CD8-positive, alpha-beta memory T cell (primary cell): ENCODE measurements at regions not wholly inside any gene's neighbourhood (a gene's known extent, or its start where the extent isn't known, plus 50 kb on each side); places are given as distances from the start of the nearest gene placed in this dataset.
A peak's percentile ranks its signal among the peaks of the same experiment; 100 is the strongest.
"Not testable (repeated sequence)": the region's sequence is repeated elsewhere in the genome, so short reads cannot be mapped to it uniquely, and the experiment has no call there.

Experiments
- CTCF ChIA-PET: fragments of 350-600 bp; sonication (Branson Sonifier 250); formaldehyde crosslinking; loops from one replicate; lab custom pipeline; 2021; ENCODE audit warnings: antibody characterized with exemption; lab: Charles Lee
- POLR2A ChIA-PET: fragments of 350-600 bp; sonication (Branson Sonifier 250); formaldehyde crosslinking; loops from one replicate; lab custom pipeline; 2021; ENCODE audit warnings: antibody characterized with exemption; lab: Charles Lee
- DNase-seq, 5 donors: peaks; one replicate each; pipeline versions ENCODE4 v3.0.0 to v3.0.0-alpha.2; 2020 to 2022; ENCODE audit warnings: mixed read lengths in 1 of 5
- H3K27ac ChIP-seq: one replicate; pipeline ENCODE4 v1.7.0; 2013; ENCODE audit warnings: low read depth, mild to moderate bottlenecking, low read length, moderate library complexity
- H3K27me3 ChIP-seq: 2 replicates; pipeline ENCODE4 v1.7.0; 2013; ENCODE audit warnings: low read length, mild to moderate bottlenecking; ENCODE audit not compliant: insufficient read depth, poor library complexity, severe bottlenecking
- H3K36me3 ChIP-seq: 2 replicates; pipeline ENCODE4 v1.7.0; 2013; ENCODE audit warnings: mild to moderate bottlenecking, low read length, moderate library complexity; ENCODE audit not compliant: insufficient read depth
- H3K4me1 ChIP-seq: 2 replicates; pipeline ENCODE4 v1.7.0; 2013; ENCODE audit warnings: mild to moderate bottlenecking, low read length, moderate library complexity; ENCODE audit not compliant: insufficient read depth
- H3K4me3 ChIP-seq: 2 replicates; pipeline ENCODE4 v1.7.0; 2013; ENCODE audit warnings: mild to moderate bottlenecking, low read length
- H3K9me3 ChIP-seq: 2 replicates; pipeline ENCODE4 v1.7.0; 2013; ENCODE audit warnings: mild to moderate bottlenecking, low read length
- H3K27ac Mint-ChIP-seq, 8 donors: one replicate each; pipeline ENCODE4 v1.8.0; 2020 to 2021; ENCODE audit warnings: mixed read lengths in 8 of 8, mild to moderate bottlenecking in 6 of 8, inconsistent platforms in 3 of 8, moderate library complexity in 3 of 8
- H3K27me3 Mint-ChIP-seq, 2 donors: one replicate each; pipeline ENCODE4 v1.8.0; 2020 to 2021; ENCODE audit warnings: mixed read lengths in 2 of 2, mild to moderate bottlenecking in 1 of 2, moderate library complexity in 1 of 2
- H3K36me3 Mint-ChIP-seq, 3 donors: one replicate each; pipeline ENCODE4 v1.8.0; 2020 to 2021; ENCODE audit warnings: mixed read lengths in 3 of 3, inconsistent platforms in 1 of 3, mild to moderate bottlenecking in 1 of 3
- H3K4me1 Mint-ChIP-seq, 3 donors: one replicate each; pipeline ENCODE4 v1.8.0; 2020 to 2021; ENCODE audit warnings: mixed read lengths in 3 of 3, inconsistent platforms in 1 of 3, mild to moderate bottlenecking in 1 of 3
- H3K4me3 Mint-ChIP-seq, 7 donors: one replicate each; pipeline ENCODE4 v1.8.0; 2020 to 2021; ENCODE audit warnings: mixed read lengths in 7 of 7, mild to moderate bottlenecking in 6 of 7, moderate library complexity in 4 of 7, inconsistent platforms in 2 of 7
- H3K9me3 Mint-ChIP-seq, 5 donors: one replicate each; pipeline ENCODE4 v1.8.0; 2020 to 2022; ENCODE audit warnings: mixed read lengths in 5 of 5, mild to moderate bottlenecking in 3 of 5, moderate library complexity in 2 of 5, inconsistent platforms in 1 of 5

GRCh38 chr7:16268821-16269768 lies 152.2 kb downstream of the CRPPA start:
- no peaks in the 10 kb centered on the region for H3K9me3 ChIP-seq

DNA sequence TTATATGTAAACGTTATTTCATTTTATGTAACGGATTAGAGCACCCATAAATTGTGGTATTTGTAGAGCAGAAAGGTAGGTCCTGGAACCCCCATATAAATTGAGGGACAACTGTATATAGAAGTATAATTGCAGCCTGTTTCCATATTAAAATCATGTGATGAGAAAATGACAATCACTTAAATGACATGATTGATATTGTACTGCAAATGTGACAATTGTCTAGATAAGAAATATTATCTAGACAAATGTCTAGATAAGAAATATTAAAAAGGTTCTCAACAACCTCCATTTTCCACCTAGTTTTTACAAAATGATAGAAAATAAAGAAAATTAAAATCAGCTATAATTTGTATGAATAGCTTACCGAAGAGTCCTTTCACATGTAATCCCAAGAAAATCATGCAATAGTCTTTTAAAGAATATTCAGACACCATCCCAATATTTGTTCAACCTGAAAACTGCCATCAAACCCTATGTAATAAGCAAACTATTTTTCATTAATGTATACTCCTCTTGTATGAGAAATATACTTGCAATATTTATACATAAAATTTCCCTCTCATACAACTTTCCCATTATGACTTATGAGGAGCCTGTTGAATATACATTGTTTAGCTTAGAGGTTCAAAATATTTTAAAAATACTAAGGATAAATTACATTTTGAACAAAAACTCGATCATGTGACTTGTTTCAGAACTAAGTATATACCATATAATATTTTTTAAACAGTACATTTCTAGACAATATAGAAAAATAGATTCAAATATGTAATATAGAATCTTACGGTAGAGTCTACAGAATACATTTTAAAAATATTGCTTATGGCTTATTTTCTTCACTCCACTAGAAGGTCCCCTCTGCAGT lies 153.2 kb downstream of the CRPPA start:
- H3K4me1 Mint-ChIP-seq: no peaks in the 10 kb centered on the region
- no peak overlapping the region for H3K27ac Mint-ChIP-seq
- Histone ChIP-seq H3K9me3 (no peaks in the 10 kb centered on the region), H3K36me3 (no peaks in the 10 kb centered on the region), H3K27me3 (no peaks in the 10 kb centered on the region), H3K27ac (peak overlapping the region; percentile 62), H3K4me1 (no peaks in the 10 kb centered on the region), H3K4me3 (no peak overlapping the region)
- ChIA-PET POLR2A (no interaction called here), CTCF (no interaction called here)
- DNase-seq: no peak
- H3K27me3 Mint-ChIP-seq: no peaks in the 10 kb centered on the region
- H3K4me3 Mint-ChIP-seq: no peak overlapping the region
- no peaks in the 10 kb centered on the region for H3K9me3 Mint-ChIP-seq
- peaks cover 0 to 1% (median 0%) of the 10 kb centered on the region in 3 donors for H3K36me3 Mint-ChIP-seq

More at GRCh38 chr7:16268821-16269768, 152.2 kb downstream of the CRPPA start:
- Mint-ChIP-seq H3K9me3 (no peaks in the 10 kb centered on the region), H3K27me3 (no peaks in the 10 kb centered on the region), H3K4me3 (no peak overlapping the region), H3K4me1 (no peaks in the 10 kb centered on the region), H3K36me3 (peaks cover 0 to 1% (median 0%) of the 10 kb centered on the region in 3 donors), H3K27ac (no peak overlapping the region)
- Histone ChIP-seq H3K4me3 (no peak overlapping the region), H3K36me3 (no peaks in the 10 kb centered on the region), H3K4me1 (no peaks in the 10 kb centered on the region), H3K27me3 (no peaks in the 10 kb centered on the region), H3K27ac (peak overlapping the region; percentile 34)
- POLR2A ChIA-PET: no interaction called here
- CTCF ChIA-PET: no interaction called here
- DNase-seq: no peak

GRCh38 chr7:16266877-16267276 lies 154.5 kb downstream of the CRPPA start:
- CTCF ChIA-PET: no interaction called here

GRCh38 chr7:16266470-16266869 lies 154.9 kb downstream of the CRPPA start:
- H3K9me3 Mint-ChIP-seq, H3K4me1 ChIP-seq, POLR2A ChIA-PET, H3K4me3 ChIP-seq, CTCF ChIA-PET, H3K36me3 ChIP-seq, H3K27ac Mint-ChIP-seq, H3K27me3 Mint-ChIP-seq, DNase-seq, H3K4me3 Mint-ChIP-seq, H3K4me1 Mint-ChIP-seq, H3K9me3 ChIP-seq, H3K27me3 ChIP-seq, H3K36me3 Mint-ChIP-seq: not testable (repeated sequence)
- peak overlapping the region; percentile 62 for H3K27ac ChIP-seq

More at GRCh38 chr7:16266877-16267276, 154.5 kb downstream of the CRPPA start:
- POLR2A ChIA-PET: no interaction called here
- Histone ChIP-seq H3K27ac (peak overlapping the region; percentile 62), H3K27me3 (no peaks in the 10 kb centered on the region), H3K36me3 (no peaks in the 10 kb centered on the region), H3K4me3 (no peak overlapping the region), H3K9me3 (no peaks in the 10 kb centered on the region), H3K4me1 (no peaks in the 10 kb centered on the region)
- Mint-ChIP-seq H3K27ac (no peak overlapping the region), H3K27me3 (no peaks in the 10 kb centered on the region), H3K4me3 (no peak overlapping the region), H3K9me3 (no peaks in the 10 kb centered on the region), H3K4me1 (no peaks in the 10 kb centered on the region), H3K36me3 (peaks cover 0 to 3% (median 0%) of the 10 kb centered on the region in 3 donors)
- no peak for DNase-seq

DNA sequence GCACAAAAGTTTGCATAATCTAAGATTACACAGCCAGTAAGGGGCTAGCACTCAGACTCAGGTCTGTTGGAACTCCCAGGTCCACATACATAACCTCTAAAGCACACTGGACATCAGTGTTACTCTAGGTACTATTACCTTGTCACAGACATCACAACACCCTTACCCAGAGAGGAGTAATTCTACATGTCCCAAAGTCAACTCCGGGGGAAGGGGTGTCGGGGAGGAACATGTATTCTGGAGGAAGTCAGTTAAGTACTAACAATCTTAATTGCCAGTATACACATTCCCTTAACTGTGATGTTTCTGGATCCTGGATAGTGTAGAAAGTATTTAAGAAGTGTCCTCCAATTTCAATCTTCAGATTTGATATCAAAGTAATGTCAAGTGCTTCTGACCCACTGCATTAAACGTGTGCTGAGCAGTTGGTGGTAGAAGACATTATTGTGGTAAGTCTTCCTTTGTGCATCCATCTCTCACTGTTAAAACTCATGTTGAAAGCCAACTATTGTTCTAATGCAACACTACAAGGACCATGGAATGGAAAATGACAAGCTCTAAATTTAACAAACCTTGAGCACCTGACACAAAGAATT lies 155.4 kb downstream of the CRPPA start:
- no peaks in the 10 kb centered on the region for H3K9me3 Mint-ChIP-seq
- H3K4me3 ChIP-seq: no peak overlapping the region
- H3K27me3 Mint-ChIP-seq: no peaks in the 10 kb centered on the region
- no peak for DNase-seq
- H3K36me3 ChIP-seq: no peaks in the 10 kb centered on the region
- no peak overlapping the region for H3K4me3 Mint-ChIP-seq
- ChIA-PET POLR2A (no interaction called here), CTCF (no interaction called here)
- no peaks in the 10 kb centered on the region for H3K4me1 Mint-ChIP-seq
- no peak overlapping the region for H3K27ac Mint-ChIP-seq
- peaks cover 0 to 3% (median 0%) of the 10 kb centered on the region in 3 donors for H3K36me3 Mint-ChIP-seq
- peak overlapping the region; percentile 49 for H3K27ac ChIP-seq
- no peaks in the 10 kb centered on the region for H3K9me3 ChIP-seq
- H3K27me3 ChIP-seq: no peaks in the 10 kb centered on the region
- no peaks in the 10 kb centered on the region for H3K4me1 ChIP-seq

DNA sequence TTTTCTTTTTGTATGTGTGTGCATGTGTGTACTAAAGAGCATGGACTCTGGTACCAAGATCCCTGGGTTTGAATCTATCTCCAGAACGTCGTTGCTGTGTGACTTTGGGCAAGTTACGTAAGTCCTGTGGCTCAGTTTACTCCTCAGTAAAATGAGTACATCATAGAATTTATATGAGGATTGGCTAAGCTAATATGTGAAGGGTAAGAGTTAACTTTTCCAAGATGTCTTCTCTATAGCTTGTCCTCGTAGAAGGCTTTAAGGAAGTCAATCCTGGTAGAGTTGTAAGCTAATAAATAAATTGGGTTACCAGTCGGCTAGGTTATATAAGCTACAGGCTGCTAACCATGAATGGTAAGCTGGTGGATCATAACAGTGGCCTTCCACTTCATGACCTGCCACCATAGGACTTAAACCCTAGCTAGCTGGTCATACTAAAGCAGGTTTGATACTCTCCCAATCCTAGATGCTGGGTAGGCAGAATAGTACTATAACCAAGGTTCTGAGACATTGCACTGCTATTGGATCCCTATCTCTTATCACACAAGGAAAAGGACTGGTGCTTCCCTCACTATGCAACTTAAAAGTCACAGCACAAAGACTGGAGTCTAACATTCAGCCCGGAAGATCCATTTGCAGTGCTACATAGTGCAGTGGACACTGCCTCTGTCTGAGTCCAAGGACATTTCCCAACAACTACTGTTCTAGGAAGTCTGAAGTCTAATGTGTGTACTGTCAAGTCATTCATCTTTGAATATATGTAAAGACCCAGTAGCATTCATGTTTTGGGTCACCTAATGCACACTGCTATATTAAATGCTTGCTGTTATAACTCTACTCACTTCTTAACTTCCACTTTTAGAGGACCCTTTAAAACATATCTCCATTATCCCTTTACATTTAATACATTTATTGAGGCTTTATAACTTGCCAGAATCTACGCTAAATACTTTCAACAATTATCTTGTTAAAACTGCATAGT lies 156.2 kb downstream of the CRPPA start:
- ChIA-PET CTCF (no interaction called here), POLR2A (no interaction called here)
- no peak overlapping the region for H3K4me3 Mint-ChIP-seq
- H3K27me3 Mint-ChIP-seq: no peaks in the 10 kb centered on the region
- H3K9me3 Mint-ChIP-seq: no peaks in the 10 kb centered on the region
- H3K27ac Mint-ChIP-seq: no peak overlapping the region
- H3K4me1 Mint-ChIP-seq: peaks cover 0 to 4% (median 4%) of the 10 kb centered on the region in 3 donors
- H3K4me3 ChIP-seq: no peak overlapping the region
- peak overlapping the region; percentile 49 for H3K27ac ChIP-seq
- no peak for DNase-seq
- peaks cover 0 to 3% (median 0%) of the 10 kb centered on the region in 3 donors for H3K36me3 Mint-ChIP-seq
- H3K4me1 ChIP-seq: no peaks in the 10 kb centered on the region
- H3K36me3 ChIP-seq: no peaks in the 10 kb centered on the region
- H3K9me3 ChIP-seq: no peaks in the 10 kb centered on the region
- no peaks in the 10 kb centered on the region for H3K27me3 ChIP-seq

DNA sequence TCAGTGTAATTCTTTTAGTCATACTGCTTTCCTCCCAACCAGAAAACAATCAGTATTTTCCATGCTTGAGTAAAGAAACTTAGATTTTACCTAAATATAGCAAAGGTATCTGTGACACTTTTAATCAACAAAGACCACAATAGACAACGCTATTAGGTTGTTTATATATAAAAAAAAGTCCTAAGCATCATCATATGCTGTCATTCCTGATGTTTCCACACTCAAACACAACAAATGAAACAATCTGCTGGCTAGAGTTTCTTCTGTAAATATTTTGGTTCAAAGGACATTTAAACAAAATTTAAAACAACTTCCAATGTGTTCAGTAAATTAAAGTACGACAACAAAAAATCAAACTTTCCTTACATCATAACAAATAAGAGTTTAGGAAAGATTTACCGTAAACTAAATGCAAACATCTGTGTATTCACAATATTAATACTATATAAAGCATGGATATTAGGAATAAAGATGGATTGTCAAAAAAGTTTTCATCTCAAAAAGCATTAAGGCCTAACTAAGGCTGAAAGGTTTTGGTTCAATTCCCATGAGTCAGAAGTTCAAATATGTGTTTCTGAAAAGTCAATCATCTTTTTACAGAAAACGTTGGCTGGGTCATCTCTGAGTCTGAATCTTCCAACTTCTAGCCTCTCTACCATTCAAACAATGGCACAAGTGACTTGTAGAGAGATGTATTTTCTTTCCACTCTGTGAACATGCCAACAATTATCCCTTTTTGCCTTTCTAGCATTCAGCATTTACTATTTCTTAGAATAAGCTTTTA lies 157.1 kb downstream of the CRPPA start:
- no peaks in the 10 kb centered on the region for H3K4me1 ChIP-seq
- no peak overlapping the region for H3K4me3 Mint-ChIP-seq
- no peak overlapping the region for H3K27ac Mint-ChIP-seq
- H3K36me3 ChIP-seq: no peaks in the 10 kb centered on the region
- no peaks in the 10 kb centered on the region for H3K27me3 Mint-ChIP-seq
- peak overlapping the region; percentile 49 for H3K27ac ChIP-seq
- H3K4me1 Mint-ChIP-seq: peaks cover 0 to 4% (median 4%) of the 10 kb centered on the region in 3 donors
- H3K36me3 Mint-ChIP-seq: peaks cover 0 to 3% (median 0%) of the 10 kb centered on the region in 3 donors
- no peaks in the 10 kb centered on the region for H3K9me3 Mint-ChIP-seq
- no peak for DNase-seq
- no peaks in the 10 kb centered on the region for H3K27me3 ChIP-seq
- no peak overlapping the region for H3K4me3 ChIP-seq
- no peaks in the 10 kb centered on the region for H3K9me3 ChIP-seq
- ChIA-PET POLR2A (interaction anchor here (0.7 kb wide), 1 partner anchor 20 kb away, joined by 4 read pairs; no protein-coding TSS in a partner anchor), CTCF (no interaction called here)
